IPS DF 19.7 (cell line): ENCODE measurements at regions not wholly inside any gene's neighbourhood (a gene's known extent, or its start where the extent isn't known, plus 50 kb on each side); places are given as distances from the start of the nearest gene placed in this dataset.
"Not testable (repeated sequence)": the region's sequence is repeated elsewhere in the genome, so short reads cannot be mapped to it uniquely, and the experiment has no call there.

Experiments
- DNase-seq: peaks from one replicate; pipeline ENCODE4 v3.0.0-alpha.2; 2013; ENCODE audit warnings: low read depth, low spot score

- DNase-seq = no peak
Observed at GRCh38 chr7:106345421-106346166, 60.8 kb upstream of the NAMPT start.

GRCh38 chr7:106344861-106345260, 60.1 kb upstream of the NAMPT start:
- no peak for DNase-seq

- no peak for DNase-seq
Observed at GRCh38 chr7:106344211-106344610, 59.4 kb upstream of the NAMPT start.

- DNase-seq = not testable (repeated sequence)
Observed at GRCh38 chr7:106342049-106342448, 57.3 kb upstream of the NAMPT start.

- not testable (repeated sequence) for DNase-seq
Observed at GRCh38 chr7:106340247-106340596, 55.4 kb upstream of the NAMPT start.

GRCh38 chr7:106339513-106340246, 54.9 kb upstream of the NAMPT start:
- DNase-seq = no peak

- DNase-seq = no peak
Observed at GRCh38 chr7:106337754-106338153, 53.0 kb upstream of the NAMPT start.

- no peak for DNase-seq
Observed at GRCh38 chr7:106335814-106336213, 51.0 kb upstream of the NAMPT start.
